ENCODE measurements at regions not wholly inside any gene's neighbourhood (a gene's known extent, or its start where the extent isn't known, plus 50 kb on each side); places are given as distances from the start of the nearest gene placed in this dataset.

- H3K4me3 ChIP-seq (ENCODE audit: low read length) = no peak overlapping the region
- peaks cover 55% of the 10 kb centered on the region for H3K27me3 ChIP-seq (ENCODE audit: insufficient read depth, low read length)
- H3K4me1 ChIP-seq (ENCODE audit: insufficient read depth, low read length) = no peaks in the 10 kb centered on the region
- H3K9ac ChIP-seq (ENCODE audit: low read depth, low read length) = no peak overlapping the region
- H3K9me3 ChIP-seq (ENCODE audit: insufficient read depth, low read depth, low read length) = no peaks in the 10 kb centered on the region
- no peaks in the 10 kb centered on the region for H3K36me3 ChIP-seq (ENCODE audit: insufficient read depth, low read depth, low read length)
- H3K27ac ChIP-seq (ENCODE audit: low read length) = no peak overlapping the region
Measured at GRCh38 chr11:116589402-116589801, 183.4 kb downstream of the BUD13 start.

- no peak overlapping the region for H3K9ac ChIP-seq (ENCODE audit: low read depth, low read length)
- no peaks in the 10 kb centered on the region for H3K9me3 ChIP-seq (ENCODE audit: insufficient read depth, low read depth, low read length)
- peaks cover 68% of the 10 kb centered on the region for H3K27me3 ChIP-seq (ENCODE audit: insufficient read depth, low read length)
- no peak overlapping the region for H3K27ac ChIP-seq (ENCODE audit: low read length)
- H3K36me3 ChIP-seq (ENCODE audit: insufficient read depth, low read depth, low read length) = no peaks in the 10 kb centered on the region
- H3K4me3 ChIP-seq (ENCODE audit: low read length) = no peak overlapping the region
- H3K4me1 ChIP-seq (ENCODE audit: insufficient read depth, low read length) = peaks cover 10% of the 10 kb centered on the region; the same call in 1 of the 2 replicates
Measured at GRCh38 chr11:116586392-116586791, 186.4 kb downstream of the BUD13 start.

- no peaks in the 10 kb centered on the region for H3K36me3 ChIP-seq (ENCODE audit: insufficient read depth, low read depth, low read length)
- H3K4me1 ChIP-seq (ENCODE audit: insufficient read depth, low read length) = peaks cover 21% of the 10 kb centered on the region; the same call in 1 of the 2 replicates
- H3K9me3 ChIP-seq (ENCODE audit: insufficient read depth, low read depth, low read length) = no peaks in the 10 kb centered on the region
- H3K27me3 ChIP-seq (ENCODE audit: insufficient read depth, low read length) = peaks cover 95% of the 10 kb centered on the region
- no peak overlapping the region for H3K27ac ChIP-seq (ENCODE audit: low read length)
- H3K4me3 ChIP-seq (ENCODE audit: low read length) = no peak overlapping the region
- H3K9ac ChIP-seq (ENCODE audit: low read depth, low read length) = no peak overlapping the region
Measured at GRCh38 chr11:116582571-116582970, 190.2 kb downstream of the BUD13 start.

GRCh38 chr11:116581349-116581748 lies 191.4 kb downstream of the BUD13 start:
- Histone ChIP-seq H3K9me3 (ENCODE audit: insufficient read depth, low read depth, low read length) (no peaks in the 10 kb centered on the region), H3K27me3 (ENCODE audit: insufficient read depth, low read length) (peaks cover 100% of the 10 kb centered on the region), H3K4me3 (ENCODE audit: low read length) (peak overlapping the region; percentile 33; the same call in 1 of the 2 replicates), H3K4me1 (ENCODE audit: insufficient read depth, low read length) (peaks cover 21% of the 10 kb centered on the region; the same call in 1 of the 2 replicates), H3K9ac (ENCODE audit: low read depth, low read length) (no peak overlapping the region), H3K27ac (ENCODE audit: low read length) (no peak overlapping the region), H3K36me3 (ENCODE audit: insufficient read depth, low read depth, low read length) (no peaks in the 10 kb centered on the region)

- no peaks in the 10 kb centered on the region for H3K9me3 ChIP-seq (ENCODE audit: insufficient read depth, low read depth, low read length)
- H3K36me3 ChIP-seq (ENCODE audit: insufficient read depth, low read depth, low read length) = no peaks in the 10 kb centered on the region
- peaks cover 96% of the 10 kb centered on the region for H3K27me3 ChIP-seq (ENCODE audit: insufficient read depth, low read length)
- no peak overlapping the region for H3K9ac ChIP-seq (ENCODE audit: low read depth, low read length)
- peak overlapping the region; percentile 61; the same call in 1 of the 2 replicates for H3K4me3 ChIP-seq (ENCODE audit: low read length)
- H3K27ac ChIP-seq (ENCODE audit: low read length) = no peak overlapping the region
- H3K4me1 ChIP-seq (ENCODE audit: insufficient read depth, low read length) = peaks cover 21% of the 10 kb centered on the region; the same call in 1 of the 2 replicates
Measured at GRCh38 chr11:116580799-116581198, 192.0 kb downstream of the BUD13 start.

- Histone ChIP-seq H3K4me1 (ENCODE audit: insufficient read depth, low read length) (peaks cover 21% of the 10 kb centered on the region; the same call in 1 of the 2 replicates), H3K36me3 (ENCODE audit: insufficient read depth, low read depth, low read length) (no peaks in the 10 kb centered on the region), H3K9me3 (ENCODE audit: insufficient read depth, low read depth, low read length) (no peaks in the 10 kb centered on the region), H3K27ac (ENCODE audit: low read length) (no peak overlapping the region), H3K9ac (ENCODE audit: low read depth, low read length) (peak overlapping the region; percentile 23; the same call in 1 of the 2 replicates), H3K4me3 (ENCODE audit: low read length) (peak overlapping the region; percentile 61), H3K27me3 (ENCODE audit: insufficient read depth, low read length) (peaks cover 89% of the 10 kb centered on the region)
Measured at GRCh38 chr11:116579857-116580727, 192.7 kb downstream of the BUD13 start.

GRCh38 chr11:116579031-116579653 lies 193.6 kb downstream of the BUD13 start:
- Histone ChIP-seq H3K4me1 (ENCODE audit: insufficient read depth, low read length) (peaks cover 21% of the 10 kb centered on the region; the same call in 1 of the 2 replicates), H3K27ac (ENCODE audit: low read length) (no peak overlapping the region), H3K27me3 (ENCODE audit: insufficient read depth, low read length) (peaks cover 80% of the 10 kb centered on the region), H3K9me3 (ENCODE audit: insufficient read depth, low read depth, low read length) (no peaks in the 10 kb centered on the region), H3K4me3 (ENCODE audit: low read length) (peak overlapping the region; percentile 61), H3K9ac (ENCODE audit: low read depth, low read length) (peak overlapping the region; percentile 23; the same call in 1 of the 2 replicates), H3K36me3 (ENCODE audit: insufficient read depth, low read depth, low read length) (no peaks in the 10 kb centered on the region)

- Histone ChIP-seq H3K27me3 (ENCODE audit: insufficient read depth, low read length) (peaks cover 68% of the 10 kb centered on the region), H3K9me3 (ENCODE audit: insufficient read depth, low read depth, low read length) (no peaks in the 10 kb centered on the region), H3K4me3 (ENCODE audit: low read length) (no peak overlapping the region), H3K9ac (ENCODE audit: low read depth, low read length) (no peak overlapping the region), H3K36me3 (ENCODE audit: insufficient read depth, low read depth, low read length) (no peaks in the 10 kb centered on the region), H3K27ac (ENCODE audit: low read length) (no peak overlapping the region), H3K4me1 (ENCODE audit: insufficient read depth, low read length) (peaks cover 21% of the 10 kb centered on the region; the same call in 1 of the 2 replicates)
Measured at GRCh38 chr11:116577956-116578355, 194.8 kb downstream of the BUD13 start.

- H3K4me1 ChIP-seq (ENCODE audit: insufficient read depth, low read length) = peaks cover 19% of the 10 kb centered on the region; the same call in 1 of the 2 replicates
- no peak overlapping the region for H3K27ac ChIP-seq (ENCODE audit: low read length)
- H3K36me3 ChIP-seq (ENCODE audit: insufficient read depth, low read depth, low read length) = no peaks in the 10 kb centered on the region
- no peaks in the 10 kb centered on the region for H3K9me3 ChIP-seq (ENCODE audit: insufficient read depth, low read depth, low read length)
- H3K4me3 ChIP-seq (ENCODE audit: low read length) = no peak overlapping the region
- H3K27me3 ChIP-seq (ENCODE audit: insufficient read depth, low read length) = peaks cover 61% of the 10 kb centered on the region
- H3K9ac ChIP-seq (ENCODE audit: low read depth, low read length) = no peak overlapping the region
Measured at GRCh38 chr11:116577273-116577672, 195.5 kb downstream of the BUD13 start.

- H3K27ac ChIP-seq (ENCODE audit: low read length) = no peak overlapping the region
- H3K9ac ChIP-seq (ENCODE audit: low read depth, low read length) = no peak overlapping the region
- H3K36me3 ChIP-seq (ENCODE audit: insufficient read depth, low read depth, low read length) = no peaks in the 10 kb centered on the region
- peaks cover 54% of the 10 kb centered on the region for H3K27me3 ChIP-seq (ENCODE audit: insufficient read depth, low read length)
- peaks cover 12% of the 10 kb centered on the region; the same call in 1 of the 2 replicates for H3K4me1 ChIP-seq (ENCODE audit: insufficient read depth, low read length)
- H3K9me3 ChIP-seq (ENCODE audit: insufficient read depth, low read depth, low read length) = no peaks in the 10 kb centered on the region
- no peak overlapping the region for H3K4me3 ChIP-seq (ENCODE audit: low read length)
Measured at GRCh38 chr11:116576526-116576925, 196.3 kb downstream of the BUD13 start.

GRCh38 chr11:116567721-116568242 lies 205.0 kb downstream of the BUD13 start:
- Histone ChIP-seq H3K4me1 (ENCODE audit: insufficient read depth, low read length) (no peaks in the 10 kb centered on the region), H3K36me3 (ENCODE audit: insufficient read depth, low read depth, low read length) (no peaks in the 10 kb centered on the region), H3K27me3 (ENCODE audit: insufficient read depth, low read length) (peaks cover 13% of the 10 kb centered on the region), H3K4me3 (ENCODE audit: low read length) (no peak overlapping the region), H3K9me3 (ENCODE audit: insufficient read depth, low read depth, low read length) (no peaks in the 10 kb centered on the region), H3K9ac (ENCODE audit: low read depth, low read length) (no peak overlapping the region), H3K27ac (ENCODE audit: low read length) (no peak overlapping the region)

All from iPS-20b (cell line).